ENCODE measurements at regions not wholly inside any gene's neighbourhood (a gene's known extent, or its start where the extent isn't known, plus 50 kb on each side); places are given as distances from the start of the nearest gene placed in this dataset.

DNA sequence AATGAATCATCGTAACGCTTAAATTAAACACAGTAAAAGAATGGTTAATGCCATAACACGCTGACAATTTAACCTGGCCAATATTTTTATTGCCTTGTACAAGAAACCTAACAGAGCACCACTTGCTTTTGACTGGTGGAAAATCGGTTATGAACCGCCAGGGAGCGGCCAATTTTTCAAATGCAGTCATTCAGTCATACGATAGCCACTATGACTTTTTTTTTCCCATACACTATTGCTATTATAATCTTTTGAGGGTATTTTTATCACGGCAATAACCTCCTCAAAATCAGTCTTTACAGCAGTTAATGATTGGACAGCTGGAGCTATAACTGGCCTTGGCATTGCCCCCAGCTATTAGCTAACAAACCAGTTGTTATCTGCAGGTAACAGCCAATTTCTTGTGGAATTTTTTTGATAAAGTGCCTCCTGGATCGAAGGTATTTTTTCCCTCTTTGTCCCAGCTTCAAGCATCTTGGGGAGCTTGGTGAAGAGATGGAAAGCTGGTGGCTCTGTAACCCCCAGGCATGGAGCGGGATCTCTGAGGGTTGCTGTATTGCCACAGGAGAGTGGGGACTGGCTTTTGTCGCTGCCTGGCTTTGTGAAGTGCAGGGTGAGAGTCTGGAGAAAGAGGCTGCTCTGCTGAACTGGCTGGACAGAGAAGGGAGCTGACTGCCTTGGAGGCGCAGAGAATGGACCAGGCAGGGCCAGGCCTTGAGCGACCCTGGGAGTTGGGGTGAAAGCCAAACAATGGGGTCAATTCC, 198.4 kb upstream of the ZNF536 start:
- DNase-seq = no peak

DNA sequence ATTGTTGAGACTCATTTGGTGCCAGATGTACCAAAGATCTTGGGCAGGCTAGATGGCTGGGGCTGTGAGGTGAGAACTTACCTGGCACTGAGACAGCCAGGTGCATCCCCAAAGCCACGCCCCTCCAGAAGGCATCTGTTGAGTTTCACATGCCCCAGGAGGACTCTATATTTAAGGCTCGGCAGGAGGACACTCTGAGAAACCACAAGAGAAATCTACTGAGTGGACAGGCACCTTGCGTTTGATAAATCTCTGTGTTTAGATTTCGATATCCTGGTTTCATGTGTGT, 197.9 kb upstream of the ZNF536 start:
- no peak for DNase-seq

DNA sequence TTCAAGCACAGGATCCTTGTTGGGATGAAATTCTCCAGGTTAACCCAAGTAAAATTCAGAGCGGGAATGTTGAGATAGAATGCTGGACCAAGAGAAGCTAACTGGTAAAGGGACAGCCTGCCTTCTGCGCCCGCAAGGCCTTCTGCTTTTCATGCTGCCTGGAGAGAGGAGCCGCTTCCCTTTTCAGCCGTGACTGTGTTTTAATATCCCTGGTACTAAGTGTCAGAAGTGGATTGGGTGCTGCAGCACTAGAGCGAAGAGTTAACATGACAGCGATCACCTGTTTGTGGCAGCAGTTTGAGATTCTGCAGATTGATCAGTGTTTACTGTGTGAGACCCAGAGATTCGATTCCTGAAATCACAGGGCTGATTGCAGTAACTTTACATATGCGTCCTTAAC, 197.4 kb upstream of the ZNF536 start:
- DNase-seq = no peak

DNA sequence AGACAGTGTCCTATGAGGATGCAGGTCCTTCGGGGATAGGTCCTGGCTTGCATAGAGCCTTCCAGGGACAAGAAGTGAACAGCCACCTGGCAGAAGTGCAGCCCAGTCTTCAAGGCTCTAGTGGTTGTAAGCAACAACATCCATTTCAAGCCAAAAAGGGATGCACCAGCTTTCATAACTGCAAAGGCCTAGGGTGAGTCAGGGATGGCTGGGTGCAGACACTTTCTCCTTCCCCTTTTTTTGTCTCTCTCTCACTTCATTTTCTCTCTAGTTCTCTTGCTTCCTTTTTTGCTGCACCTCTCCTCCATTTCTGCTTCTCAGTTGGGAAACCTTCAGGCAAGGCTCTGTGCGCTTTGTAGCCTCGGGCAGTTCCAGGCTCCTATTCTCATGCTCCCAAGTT, 196.2 kb upstream of the ZNF536 start:
- DNase-seq = no peak

DNA sequence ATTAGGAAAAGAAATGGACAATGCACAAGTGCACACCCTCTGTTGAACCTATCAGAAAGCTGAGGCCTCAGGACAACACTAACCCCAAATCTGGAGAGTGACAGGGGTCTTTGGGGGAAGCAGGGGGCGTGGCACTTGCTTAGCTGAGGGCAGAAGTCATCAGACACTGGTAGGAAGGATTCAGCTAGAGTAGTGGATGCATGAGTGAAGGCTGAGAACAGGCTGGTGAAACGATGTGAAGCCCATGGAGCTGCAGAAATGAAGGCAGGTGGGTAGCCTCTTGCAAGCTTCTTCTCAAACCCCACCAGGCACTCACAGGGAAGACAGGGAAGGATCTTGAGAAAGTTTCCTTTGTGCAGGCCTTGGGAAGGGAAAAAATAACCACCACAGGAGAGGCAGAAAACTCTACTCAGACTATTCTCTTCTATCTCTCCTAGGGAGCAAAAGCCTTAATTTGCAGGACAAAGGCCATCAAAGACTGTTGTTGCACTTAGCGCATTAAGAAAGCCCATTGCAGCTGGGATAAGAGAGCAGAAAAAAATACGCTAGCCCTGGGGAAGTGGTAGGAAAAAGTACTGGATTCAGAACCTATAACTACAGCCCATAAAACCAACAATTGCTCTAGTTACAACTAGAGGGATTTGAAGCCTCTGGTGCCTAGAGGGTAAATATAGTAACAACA, 193.3 kb upstream of the ZNF536 start:
- no peak for DNase-seq

DNA sequence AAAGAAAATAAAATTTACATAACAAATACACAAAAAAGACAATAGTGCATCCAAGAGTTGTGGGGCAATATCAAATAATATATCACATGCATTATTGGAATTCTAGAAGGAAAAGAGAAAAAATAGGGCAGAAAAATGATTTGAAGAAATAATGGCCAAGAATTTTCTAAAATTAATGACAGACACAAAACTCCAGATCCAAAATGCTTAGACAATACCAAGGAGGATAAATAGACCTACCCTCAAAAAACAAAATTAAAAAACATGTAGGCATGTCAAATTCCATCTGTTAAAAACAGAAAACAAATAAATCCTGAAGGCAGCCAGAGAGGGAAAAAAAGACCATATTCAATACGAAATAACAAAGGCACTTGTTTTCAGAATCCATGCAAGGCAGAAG, 191.5 kb upstream of the ZNF536 start:
- no peak for DNase-seq

DNA sequence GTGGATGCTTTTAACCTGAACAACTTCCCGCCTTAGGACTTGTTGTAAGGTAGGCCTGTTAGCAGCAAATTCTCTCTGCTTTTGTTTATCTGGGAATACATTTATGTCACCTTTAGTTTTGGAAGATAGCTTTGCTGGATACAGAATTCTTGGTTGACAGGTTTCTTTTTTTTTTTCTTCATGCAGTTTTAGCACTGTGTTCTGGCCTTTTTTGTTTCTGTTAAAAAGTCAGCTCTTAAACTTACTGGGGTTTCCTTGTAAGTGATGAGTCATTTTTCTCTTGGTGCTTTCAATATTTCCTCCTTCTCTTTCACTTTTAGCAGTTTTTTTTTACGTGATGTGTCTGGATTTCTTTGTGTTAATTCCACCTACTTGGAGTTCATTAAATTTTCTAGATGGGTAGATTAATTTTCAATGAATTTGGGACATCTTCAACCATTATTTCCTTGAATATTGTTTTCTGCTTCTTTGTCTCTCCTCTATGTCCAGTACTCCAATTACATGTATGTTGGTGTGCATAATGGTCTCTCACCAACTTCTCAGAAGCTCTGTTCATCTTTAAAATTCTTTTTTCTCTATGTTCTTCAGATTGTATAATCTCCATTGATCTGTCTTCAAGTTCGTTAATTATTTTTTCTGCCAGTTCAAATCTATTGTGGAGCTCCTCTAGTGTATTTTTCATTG, 188.2 kb upstream of the ZNF536 start:
- no peak for DNase-seq

DNA sequence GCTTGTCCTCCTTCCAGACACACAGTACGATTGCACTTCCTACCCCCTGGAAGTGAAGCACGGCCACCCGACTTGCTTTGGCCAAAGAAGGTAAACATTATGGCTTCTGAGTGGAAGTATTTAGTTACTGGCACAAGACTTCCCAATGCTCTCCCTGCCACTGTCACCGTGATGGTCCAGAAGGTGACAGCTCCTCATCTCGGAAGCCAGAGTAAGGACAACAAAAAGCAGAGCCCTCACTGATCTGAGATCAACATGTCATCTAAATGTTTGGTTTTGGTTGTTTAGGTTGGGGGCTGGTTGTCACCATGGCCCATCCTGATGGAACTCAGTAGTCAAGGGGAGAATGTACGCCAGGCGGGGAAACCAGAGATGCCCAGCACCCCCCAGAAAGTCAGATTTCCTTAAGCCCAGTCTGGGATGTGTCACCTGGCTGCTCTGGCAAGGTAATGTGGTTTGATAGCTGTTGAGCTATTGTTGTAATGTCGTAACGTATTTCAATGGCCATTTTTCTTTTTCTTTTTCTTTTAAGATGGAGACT, 170.1 kb upstream of the ZNF536 start:
- DNase-seq = no peak

DNA sequence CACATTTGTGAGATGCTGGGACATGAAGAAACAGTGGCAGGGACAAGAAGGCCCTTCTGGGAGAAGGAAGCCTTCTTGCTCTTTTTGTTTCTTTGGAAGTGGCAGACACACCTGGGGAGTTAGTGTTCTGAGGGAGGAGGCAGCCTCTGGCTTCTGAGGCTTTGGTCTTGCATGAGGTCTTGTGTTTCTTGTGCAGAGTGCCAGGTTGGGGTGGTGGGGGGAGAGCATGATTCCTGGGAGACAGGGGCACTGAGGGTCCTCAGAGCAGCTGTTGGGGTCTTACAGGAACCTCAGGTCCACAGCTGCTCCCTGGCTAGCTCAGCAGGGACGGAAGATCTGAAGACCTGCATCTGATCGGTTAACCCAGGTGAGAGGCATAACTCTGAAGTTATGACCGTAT, 167.5 kb upstream of the ZNF536 start:
- DNase-seq = no peak

DNA sequence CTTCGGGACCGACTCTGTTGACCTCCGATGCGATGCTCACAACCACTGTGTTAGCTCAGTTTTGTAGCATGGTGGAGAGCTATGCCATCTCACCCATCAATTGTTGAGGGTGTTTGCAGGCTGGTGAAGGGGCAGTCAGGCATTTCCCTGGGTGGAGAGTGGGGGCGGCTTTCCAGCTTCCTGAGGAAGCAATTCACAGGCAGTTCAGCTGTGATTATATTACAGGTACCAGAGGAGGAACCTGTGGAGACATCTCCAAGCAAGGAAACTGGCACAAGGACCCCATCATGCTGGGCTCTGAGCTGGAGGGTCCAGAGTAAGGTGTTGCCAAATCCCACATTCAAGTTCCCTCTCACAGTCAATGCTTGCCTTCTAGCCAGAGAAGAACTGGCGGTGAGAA, 166.0 kb upstream of the ZNF536 start:
- DNase-seq = no peak

DNA sequence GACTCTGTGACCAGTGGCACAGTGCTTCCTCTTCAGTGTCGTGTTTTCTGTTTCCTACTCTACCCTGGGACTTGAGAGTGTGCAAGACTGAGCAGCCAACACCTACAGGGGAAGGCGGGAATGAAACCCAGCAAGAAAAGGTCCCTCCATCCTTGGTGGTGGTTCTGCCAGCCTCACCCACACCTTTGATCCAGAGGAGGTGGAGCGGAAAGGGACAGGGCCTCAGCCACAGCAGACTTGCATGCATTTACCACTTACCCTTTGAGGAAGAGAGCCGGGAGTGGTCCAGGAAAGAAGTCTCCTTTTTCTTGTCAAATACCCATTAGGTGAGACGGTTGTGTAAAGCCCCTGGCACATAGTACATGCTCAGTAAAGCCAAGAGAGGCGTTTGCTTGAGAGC, 164.8 kb upstream of the ZNF536 start:
- DNase-seq = no peak

DNA sequence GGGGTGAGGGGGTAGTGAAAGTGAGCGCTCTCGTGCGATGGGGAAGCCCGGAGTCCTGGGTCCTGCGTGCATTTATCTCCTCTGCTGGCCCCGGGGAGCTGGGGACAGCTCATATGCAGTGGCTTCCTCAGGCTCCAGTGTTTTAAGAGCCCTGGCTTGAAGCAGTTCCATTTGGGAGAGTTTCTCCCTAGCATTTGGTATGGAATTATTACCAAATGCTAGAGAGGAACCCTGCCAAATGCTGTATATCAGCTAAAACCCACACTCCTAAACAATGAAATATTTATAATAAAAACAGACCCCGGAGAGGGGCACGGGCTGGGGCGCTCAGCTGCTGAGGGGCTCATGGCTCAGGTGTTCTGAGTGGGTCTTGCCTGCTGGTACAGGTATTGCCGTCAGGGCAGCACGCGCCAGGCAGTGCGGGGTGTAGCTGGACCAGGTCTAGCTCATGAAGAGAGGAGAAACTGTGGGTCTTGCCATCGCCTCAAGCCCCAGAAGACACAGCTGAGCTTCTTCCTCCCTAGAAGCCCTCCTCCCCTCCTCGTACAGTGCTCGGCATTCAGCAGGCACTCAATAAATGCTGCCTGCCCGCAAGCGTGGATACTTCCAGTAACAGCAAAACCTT, 163.6 kb upstream of the ZNF536 start:
- DNase-seq = no peak

DNA sequence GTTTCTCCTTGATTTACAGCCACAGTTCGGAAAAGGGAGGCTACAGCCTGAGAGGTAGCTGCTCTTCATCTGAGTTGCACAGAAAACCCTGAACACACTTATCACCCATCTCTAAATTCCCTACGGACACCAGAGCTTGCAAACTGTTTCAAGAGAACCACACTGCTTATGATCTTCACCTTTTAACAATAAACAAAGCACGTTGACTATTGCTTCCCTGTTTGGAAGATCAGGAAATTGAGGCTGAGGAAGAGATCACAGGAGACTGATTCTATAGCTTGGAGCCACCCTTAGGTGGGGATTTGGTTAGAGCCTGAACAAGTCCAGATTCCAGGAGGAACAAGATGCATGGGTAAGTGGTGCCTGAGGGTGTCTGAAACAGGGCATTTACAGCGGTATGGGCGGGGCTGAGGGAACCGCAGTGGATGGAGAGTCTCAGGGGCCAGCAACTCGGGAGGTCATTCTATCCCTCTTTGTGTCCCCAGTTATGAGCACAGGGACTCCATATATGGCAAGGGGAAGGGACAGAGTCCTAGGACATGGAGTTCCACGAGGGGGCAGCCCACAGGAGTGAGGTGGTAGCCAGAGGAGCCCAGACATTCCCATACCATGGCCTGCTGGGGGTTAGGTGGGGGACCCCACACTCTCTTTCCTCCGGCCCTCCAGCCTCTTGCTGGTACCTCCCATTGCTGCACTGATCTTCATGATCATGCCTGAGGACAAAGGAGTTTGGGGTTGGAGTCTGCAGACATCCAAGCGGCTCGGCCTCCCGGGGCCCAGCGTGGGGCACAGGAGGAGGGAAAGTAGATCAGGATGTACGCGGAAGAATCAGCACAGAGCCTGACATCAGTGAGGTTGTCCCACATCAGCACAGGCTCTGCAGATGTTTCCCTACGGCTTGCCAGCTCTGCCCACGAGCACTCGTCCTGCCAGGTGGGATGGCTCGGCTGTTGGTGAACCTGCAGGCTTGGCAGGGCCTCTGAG, 162.3 kb upstream of the ZNF536 start:
- no peak for DNase-seq

DNA sequence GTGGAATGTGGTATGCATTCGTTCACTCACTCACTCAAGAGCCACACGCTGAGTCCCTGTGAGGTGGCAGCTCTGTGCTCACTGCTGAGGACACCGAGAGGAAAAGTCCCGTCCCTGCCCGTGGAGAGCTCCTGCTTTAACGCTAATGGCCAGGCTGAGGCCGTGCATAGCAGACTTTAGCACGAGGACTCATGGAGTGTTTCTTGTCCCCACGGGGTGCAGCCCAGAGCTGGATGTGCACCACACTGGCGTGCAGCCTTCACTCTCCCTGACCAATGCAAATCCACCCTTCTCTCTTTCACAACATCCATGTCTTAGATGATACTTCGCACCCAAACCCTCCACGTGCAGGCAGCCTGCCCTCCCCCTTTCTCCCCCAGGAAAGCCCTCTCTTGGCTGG, 159.6 kb upstream of the ZNF536 start:
- no peak for DNase-seq

DNA sequence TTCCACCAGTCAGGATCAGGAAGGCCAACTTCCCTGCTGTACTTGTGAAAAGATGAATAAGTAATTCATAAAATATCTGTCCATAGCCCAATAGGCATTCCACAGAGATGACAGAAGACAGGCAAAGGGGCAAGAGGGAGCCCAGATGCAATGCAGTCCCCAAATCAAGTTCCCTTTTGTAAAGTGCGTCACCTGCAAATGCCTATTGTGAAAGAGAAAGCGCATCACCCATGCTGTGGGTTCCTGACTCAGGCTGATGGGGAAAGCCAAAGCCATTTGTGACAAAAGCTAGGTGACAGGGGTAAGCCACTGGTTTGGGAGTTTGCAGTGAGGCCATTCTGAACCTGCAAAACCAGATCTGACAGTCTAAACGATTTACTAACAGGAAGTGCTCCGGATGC, 157.5 kb upstream of the ZNF536 start:
- no peak for DNase-seq

DNA sequence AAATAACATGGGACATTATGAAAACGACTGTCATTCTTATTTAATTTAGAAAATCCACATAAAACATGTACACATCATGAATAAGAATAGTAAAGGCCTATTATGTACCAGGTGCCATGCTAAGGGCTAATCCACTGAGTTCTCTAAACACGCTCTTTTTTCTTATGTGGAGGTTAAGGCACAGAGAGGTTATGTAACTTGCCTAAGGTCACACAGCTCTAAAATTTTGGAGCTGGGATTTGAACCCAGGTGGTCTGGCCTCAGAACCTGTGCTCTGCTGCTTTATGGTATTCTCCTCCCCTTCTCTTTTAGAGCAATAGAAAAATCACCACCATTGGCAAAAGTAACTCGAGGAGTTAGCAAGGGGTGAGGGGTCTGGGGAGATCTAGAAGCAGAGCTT, 156.9 kb upstream of the ZNF536 start:
- DNase-seq = no peak

DNA sequence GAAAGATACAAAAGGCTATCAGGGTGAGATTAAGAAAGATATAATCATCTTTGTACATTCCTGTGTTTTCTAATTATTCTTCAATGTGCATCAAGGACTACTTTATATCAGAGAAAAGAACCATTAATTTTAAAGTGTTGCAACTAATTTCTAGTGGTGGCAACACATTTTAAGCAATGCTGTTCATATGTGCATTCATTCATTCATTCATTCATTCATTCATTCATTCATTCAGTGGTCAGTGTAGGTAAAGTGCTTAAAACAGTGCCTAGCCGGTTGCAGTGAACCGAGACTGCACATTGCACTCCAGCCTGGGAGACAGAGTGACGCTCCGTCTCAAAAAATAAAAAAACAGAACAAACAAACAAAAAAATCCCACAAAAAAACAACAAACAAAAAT, 155.7 kb upstream of the ZNF536 start:
- no peak for DNase-seq

DNA sequence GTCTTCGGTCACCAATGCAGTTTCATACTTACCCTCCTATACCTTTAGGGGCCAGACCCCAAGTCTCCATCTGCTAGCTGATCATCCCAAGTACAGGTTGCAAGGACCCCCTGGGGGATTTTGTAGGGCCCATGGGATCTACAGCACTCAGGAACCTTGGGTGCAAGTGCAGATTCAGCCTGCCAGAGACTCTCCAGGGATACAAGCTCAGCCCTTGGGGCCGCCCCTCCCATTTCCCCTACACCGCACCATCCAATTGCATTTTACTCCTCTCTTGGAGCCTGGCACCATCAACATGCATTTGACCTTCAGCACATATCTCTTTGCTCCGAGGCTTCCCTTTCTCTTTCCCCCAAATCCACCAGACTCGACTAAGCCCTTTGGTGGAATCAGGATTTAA, 154.7 kb upstream of the ZNF536 start:
- DNase-seq = no peak

DNA sequence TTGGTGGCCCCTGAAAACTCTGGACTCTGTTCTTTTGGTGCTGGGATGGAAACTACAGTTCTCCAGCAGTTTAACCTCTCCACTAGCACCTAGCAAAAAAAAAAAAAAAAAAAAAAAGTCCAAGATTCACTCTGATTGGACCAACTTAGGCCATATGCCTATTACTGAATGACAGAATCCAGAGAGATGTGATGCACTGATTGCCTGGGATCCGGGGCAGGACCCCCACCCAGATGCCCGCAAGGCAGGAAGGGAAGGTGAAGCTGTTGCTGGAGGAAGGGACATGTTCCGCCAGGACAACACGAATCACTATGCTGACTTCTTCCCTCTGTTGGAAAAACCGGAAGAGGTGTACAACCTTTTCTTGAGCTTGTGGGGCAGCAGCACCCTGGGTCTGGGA, 152.5 kb upstream of the ZNF536 start:
- DNase-seq = no peak

DNA sequence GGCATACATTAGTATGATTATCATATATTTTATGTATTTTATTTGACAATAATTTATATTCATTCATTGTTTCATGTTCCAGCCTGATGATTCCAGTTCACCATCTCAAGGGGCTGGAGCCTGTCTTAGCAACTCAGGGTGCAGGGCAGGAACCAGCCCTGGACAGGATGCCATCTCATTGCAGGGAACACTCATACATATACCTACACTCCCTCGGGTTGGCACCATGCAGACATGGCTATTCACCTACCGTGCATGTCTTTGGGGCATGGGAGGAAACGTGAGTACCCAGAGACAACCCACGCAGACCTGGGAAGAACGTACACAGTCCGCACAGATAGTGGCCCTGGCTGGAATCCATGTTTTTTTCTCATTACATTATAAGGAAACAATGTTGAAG, 151.0 kb upstream of the ZNF536 start:
- DNase-seq = no peak

DNA sequence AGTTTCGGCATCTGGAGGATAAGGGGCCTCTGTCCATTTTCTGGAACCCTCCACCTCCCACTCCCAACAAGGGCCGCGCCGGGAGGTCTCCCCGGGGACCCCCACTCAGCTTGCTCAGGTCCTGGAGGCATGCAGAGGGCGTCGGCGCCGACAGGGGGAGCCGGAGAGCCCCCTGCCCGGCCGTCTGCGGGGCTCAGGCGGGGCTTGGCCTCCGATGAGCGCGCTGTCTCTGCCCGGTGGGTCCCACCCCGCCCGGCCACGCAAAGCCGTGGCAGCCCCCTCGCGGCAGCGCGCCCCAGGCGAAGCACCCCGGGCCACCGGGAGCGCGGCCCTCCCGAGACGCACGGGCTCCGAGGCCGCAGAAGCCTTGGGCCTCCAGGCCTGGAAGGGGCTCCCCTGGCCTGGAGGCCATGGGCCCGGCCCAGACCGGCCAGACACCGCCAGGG, 149.7 kb upstream of the ZNF536 start:
- no peak for DNase-seq
